ENCODE measurements at regions not wholly inside any gene's neighbourhood (a gene's known extent, or its start where the extent isn't known, plus 50 kb on each side); places are given as distances from the start of the nearest gene placed in this dataset.
"Not testable (repeated sequence)": the region's sequence is repeated elsewhere in the genome, so short reads cannot be mapped to it uniquely, and the experiment has no call there.

GRCh38 chr10:43994539-43994938 is 345.9 kb upstream of the ZNF32 start:
- no peak overlapping the region for H3K4me3 ChIP-seq (ENCODE audit: low read depth, low read length)
- H3K9me3 ChIP-seq (ENCODE audit: control insufficient read depth, insufficient read depth, low read depth, low read length) = peaks cover 27% of the 10 kb centered on the region
- no peak overlapping the region for H3K9ac ChIP-seq (ENCODE audit: low read length)
- no peak overlapping the region for H3K27ac ChIP-seq (ENCODE audit: low read depth, low read length)
- no peaks in the 10 kb centered on the region for H3K36me3 ChIP-seq (ENCODE audit: control insufficient read depth, insufficient read depth, low read length)
- H3K27me3 ChIP-seq (ENCODE audit: control insufficient read depth, insufficient read depth, low read length) = no peaks in the 10 kb centered on the region
- no peaks in the 10 kb centered on the region for H3K4me1 ChIP-seq (ENCODE audit: control insufficient read depth, insufficient read depth, low read length)

DNA sequence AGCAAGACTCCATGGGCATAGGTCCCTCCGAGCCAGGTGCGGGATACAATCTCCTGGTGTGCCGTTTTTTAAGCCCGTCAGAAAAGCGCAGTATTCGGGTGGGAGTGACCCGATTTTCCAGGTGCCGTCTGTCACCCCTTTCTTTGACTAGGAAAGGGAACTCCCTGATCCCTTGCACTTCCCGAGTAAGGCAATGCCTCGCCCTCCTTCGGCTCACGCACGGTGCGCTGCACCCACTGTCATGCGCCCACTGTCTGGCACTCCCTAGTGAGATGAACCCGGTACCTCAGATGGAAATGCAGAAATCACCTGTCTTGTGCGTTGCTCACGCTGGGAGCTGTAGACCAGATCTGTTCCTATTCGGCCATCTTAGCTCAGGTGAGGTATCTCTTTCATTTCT is 344.1 kb upstream of the ZNF32 start:
- not testable (repeated sequence) for H3K36me3 ChIP-seq (ENCODE audit: control insufficient read depth, insufficient read depth, low read length); H3K4me3 ChIP-seq (ENCODE audit: low read depth, low read length); H3K27ac ChIP-seq (ENCODE audit: low read depth, low read length); H3K9ac ChIP-seq (ENCODE audit: low read length); H3K4me1 ChIP-seq (ENCODE audit: control insufficient read depth, insufficient read depth, low read length); H3K27me3 ChIP-seq (ENCODE audit: control insufficient read depth, insufficient read depth, low read length)
- H3K9me3 ChIP-seq (ENCODE audit: control insufficient read depth, insufficient read depth, low read depth, low read length) = peaks cover 30% of the 10 kb centered on the region

GRCh38 chr10:43986374-43986773 is 337.7 kb upstream of the ZNF32 start:
- Histone ChIP-seq H3K27me3 (ENCODE audit: control insufficient read depth, insufficient read depth, low read length) (no peaks in the 10 kb centered on the region), H3K4me1 (ENCODE audit: control insufficient read depth, insufficient read depth, low read length) (no peaks in the 10 kb centered on the region), H3K9ac (ENCODE audit: low read length) (no peak overlapping the region), H3K9me3 (ENCODE audit: control insufficient read depth, insufficient read depth, low read depth, low read length) (peaks cover 13% of the 10 kb centered on the region), H3K27ac (ENCODE audit: low read depth, low read length) (no peak overlapping the region), H3K36me3 (ENCODE audit: control insufficient read depth, insufficient read depth, low read length) (no peaks in the 10 kb centered on the region), H3K4me3 (ENCODE audit: low read depth, low read length) (no peak overlapping the region)

DNA sequence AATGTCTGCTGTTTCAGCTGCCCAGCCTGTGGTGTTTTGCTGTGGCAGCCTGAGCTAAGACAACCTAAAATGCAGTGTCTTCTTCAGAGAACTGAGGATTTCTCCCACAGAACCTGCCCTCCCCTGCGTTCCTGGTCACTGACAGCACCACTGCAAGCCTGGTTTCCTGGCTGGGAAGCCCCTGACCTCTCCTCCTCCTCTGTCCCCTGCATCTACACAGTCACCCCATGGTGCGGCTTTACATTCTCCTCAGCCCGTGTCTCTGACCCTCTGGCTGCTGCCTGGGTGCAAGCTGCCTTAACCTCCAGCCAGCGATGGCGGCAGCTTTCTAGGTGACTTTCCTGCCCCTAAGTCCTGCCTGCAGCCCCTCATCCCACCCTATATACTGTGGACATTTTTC is 337.3 kb upstream of the ZNF32 start:
- Histone ChIP-seq H3K27ac (ENCODE audit: low read depth, low read length) (no peak overlapping the region), H3K4me1 (ENCODE audit: control insufficient read depth, insufficient read depth, low read length) (no peaks in the 10 kb centered on the region), H3K27me3 (ENCODE audit: control insufficient read depth, insufficient read depth, low read length) (no peaks in the 10 kb centered on the region), H3K36me3 (ENCODE audit: control insufficient read depth, insufficient read depth, low read length) (no peaks in the 10 kb centered on the region), H3K9ac (ENCODE audit: low read length) (no peak overlapping the region), H3K9me3 (ENCODE audit: control insufficient read depth, insufficient read depth, low read depth, low read length) (peaks cover 13% of the 10 kb centered on the region), H3K4me3 (ENCODE audit: low read depth, low read length) (no peak overlapping the region)

GRCh38 chr10:43983856-43984271 is 335.2 kb upstream of the ZNF32 start:
- Histone ChIP-seq H3K36me3 (ENCODE audit: control insufficient read depth, insufficient read depth, low read length) (no peaks in the 10 kb centered on the region), H3K9ac (ENCODE audit: low read length) (no peak overlapping the region), H3K27ac (ENCODE audit: low read depth, low read length) (no peak overlapping the region), H3K9me3 (ENCODE audit: control insufficient read depth, insufficient read depth, low read depth, low read length) (peaks cover 11% of the 10 kb centered on the region), H3K4me3 (ENCODE audit: low read depth, low read length) (no peak overlapping the region), H3K4me1 (ENCODE audit: control insufficient read depth, insufficient read depth, low read length) (peaks cover 3% of the 10 kb centered on the region; the same call in 1 of the 2 replicates), H3K27me3 (ENCODE audit: control insufficient read depth, insufficient read depth, low read length) (no peaks in the 10 kb centered on the region)

DNA sequence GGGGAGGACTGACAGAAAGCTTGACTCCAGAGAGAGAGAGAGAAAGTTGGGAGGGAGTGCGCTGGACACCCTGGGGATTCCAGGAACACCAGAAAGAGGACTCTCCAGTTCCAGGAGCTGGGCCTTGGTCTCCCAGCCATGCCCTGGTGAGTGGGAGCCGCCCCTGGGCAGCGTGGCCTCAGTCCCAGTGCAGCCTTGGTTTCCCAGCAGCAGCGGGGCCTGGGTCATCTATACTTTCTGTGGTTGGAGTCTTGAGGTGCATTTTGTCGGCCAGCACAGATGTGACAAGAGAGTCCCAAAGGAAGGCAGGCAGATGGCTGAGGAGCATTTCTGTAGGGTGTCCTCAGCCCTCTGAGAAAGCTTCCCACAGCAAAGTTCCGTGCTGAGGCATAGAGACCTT is 334.7 kb upstream of the ZNF32 start:
- H3K27me3 ChIP-seq (ENCODE audit: control insufficient read depth, insufficient read depth, low read length) = no peaks in the 10 kb centered on the region

DNA sequence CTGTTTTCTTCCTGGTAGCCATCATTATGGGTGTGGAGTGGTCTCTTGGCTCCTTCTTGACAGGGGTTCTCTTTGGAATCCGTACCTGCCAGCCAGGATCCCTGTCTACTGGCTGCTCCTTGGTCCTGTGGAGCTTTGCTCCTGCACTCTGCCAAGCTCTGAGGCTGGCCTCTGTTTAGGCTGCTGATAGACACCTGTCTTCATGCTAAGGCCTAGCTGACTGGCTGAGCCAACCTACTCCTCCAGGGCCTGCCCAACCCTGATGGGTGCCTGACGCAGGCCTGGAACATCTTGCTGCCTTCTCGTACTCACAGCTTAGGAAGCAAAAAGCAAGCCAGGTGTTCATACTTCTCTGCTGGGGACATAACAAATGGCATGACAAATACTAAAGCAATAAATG is 333.6 kb upstream of the ZNF32 start:
- no peaks in the 10 kb centered on the region for H3K36me3 ChIP-seq (ENCODE audit: control insufficient read depth, insufficient read depth, low read length)
- H3K4me3 ChIP-seq (ENCODE audit: low read depth, low read length) = no peak overlapping the region

More for the DNA sequence above, 334.7 kb upstream of the ZNF32 start:
- peaks cover 3% of the 10 kb centered on the region; the same call in 1 of the 2 replicates for H3K4me1 ChIP-seq (ENCODE audit: control insufficient read depth, insufficient read depth, low read length)
- no peaks in the 10 kb centered on the region for H3K36me3 ChIP-seq (ENCODE audit: control insufficient read depth, insufficient read depth, low read length)
- peaks cover 9% of the 10 kb centered on the region for H3K9me3 ChIP-seq (ENCODE audit: control insufficient read depth, insufficient read depth, low read depth, low read length)
- H3K4me3 ChIP-seq (ENCODE audit: low read depth, low read length) = no peak overlapping the region
- no peak overlapping the region for H3K27ac ChIP-seq (ENCODE audit: low read depth, low read length)
- no peak overlapping the region for H3K9ac ChIP-seq (ENCODE audit: low read length)

GRCh38 chr10:43981696-43982095 is 333.0 kb upstream of the ZNF32 start:
- Histone ChIP-seq H3K9ac (ENCODE audit: low read length) (no peak overlapping the region), H3K27me3 (ENCODE audit: control insufficient read depth, insufficient read depth, low read length) (no peaks in the 10 kb centered on the region), H3K36me3 (ENCODE audit: control insufficient read depth, insufficient read depth, low read length) (no peaks in the 10 kb centered on the region), H3K27ac (ENCODE audit: low read depth, low read length) (no peak overlapping the region), H3K4me3 (ENCODE audit: low read depth, low read length) (no peak overlapping the region), H3K9me3 (ENCODE audit: control insufficient read depth, insufficient read depth, low read depth, low read length) (0 out of 2 replicates have a peak, but pooled peaks cover 2% of the 10 kb centered on the region), H3K4me1 (ENCODE audit: control insufficient read depth, insufficient read depth, low read length) (peaks cover 3% of the 10 kb centered on the region; the same call in 1 of the 2 replicates)

More for the DNA sequence above, 333.6 kb upstream of the ZNF32 start:
- peaks cover 7% of the 10 kb centered on the region for H3K9me3 ChIP-seq (ENCODE audit: control insufficient read depth, insufficient read depth, low read depth, low read length)
- no peak overlapping the region for H3K27ac ChIP-seq (ENCODE audit: low read depth, low read length)
- H3K4me1 ChIP-seq (ENCODE audit: control insufficient read depth, insufficient read depth, low read length) = peaks cover 3% of the 10 kb centered on the region; the same call in 1 of the 2 replicates
- H3K9ac ChIP-seq (ENCODE audit: low read length) = no peak overlapping the region
- H3K27me3 ChIP-seq (ENCODE audit: control insufficient read depth, insufficient read depth, low read length) = no peaks in the 10 kb centered on the region

DNA sequence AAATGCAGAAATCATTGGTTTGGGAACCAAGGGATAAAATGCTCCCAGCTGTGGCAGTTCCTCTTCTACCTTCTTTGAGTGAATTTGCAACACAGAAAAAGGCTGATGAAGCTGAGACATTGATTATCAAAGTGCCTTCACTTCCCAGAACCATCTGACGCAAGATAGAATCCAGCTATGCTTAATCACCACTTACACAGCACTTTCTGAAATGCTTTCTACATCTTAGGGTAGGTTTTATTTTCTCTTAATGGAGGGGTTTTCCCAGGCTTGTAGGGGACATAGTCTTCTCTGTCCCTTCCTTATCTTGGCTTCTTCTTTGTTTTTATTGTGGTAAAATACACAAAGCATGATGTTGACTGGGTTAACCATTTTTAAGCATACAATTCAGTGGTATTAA is 332.6 kb upstream of the ZNF32 start:
- Histone ChIP-seq H3K4me3 (ENCODE audit: low read depth, low read length) (no peak overlapping the region), H3K36me3 (ENCODE audit: control insufficient read depth, insufficient read depth, low read length) (no peaks in the 10 kb centered on the region), H3K4me1 (ENCODE audit: control insufficient read depth, insufficient read depth, low read length) (peaks cover 3% of the 10 kb centered on the region; the same call in 1 of the 2 replicates), H3K9me3 (ENCODE audit: control insufficient read depth, insufficient read depth, low read depth, low read length) (0 out of 2 replicates have a peak, but pooled peaks cover 2% of the 10 kb centered on the region), H3K27ac (ENCODE audit: low read depth, low read length) (no peak overlapping the region), H3K9ac (ENCODE audit: low read length) (no peak overlapping the region), H3K27me3 (ENCODE audit: control insufficient read depth, insufficient read depth, low read length) (no peaks in the 10 kb centered on the region)

GRCh38 chr10:43980715-43981114 is 332.0 kb upstream of the ZNF32 start:
- Histone ChIP-seq H3K4me1 (ENCODE audit: control insufficient read depth, insufficient read depth, low read length) (peaks cover 3% of the 10 kb centered on the region; the same call in 1 of the 2 replicates), H3K27ac (ENCODE audit: low read depth, low read length) (no peak overlapping the region), H3K4me3 (ENCODE audit: low read depth, low read length) (no peak overlapping the region), H3K36me3 (ENCODE audit: control insufficient read depth, insufficient read depth, low read length) (no peaks in the 10 kb centered on the region), H3K9ac (ENCODE audit: low read length) (no peak overlapping the region), H3K9me3 (ENCODE audit: control insufficient read depth, insufficient read depth, low read depth, low read length) (0 out of 2 replicates have a peak, but pooled peaks cover under 1% of the 10 kb centered on the region), H3K27me3 (ENCODE audit: control insufficient read depth, insufficient read depth, low read length) (no peaks in the 10 kb centered on the region)

DNA sequence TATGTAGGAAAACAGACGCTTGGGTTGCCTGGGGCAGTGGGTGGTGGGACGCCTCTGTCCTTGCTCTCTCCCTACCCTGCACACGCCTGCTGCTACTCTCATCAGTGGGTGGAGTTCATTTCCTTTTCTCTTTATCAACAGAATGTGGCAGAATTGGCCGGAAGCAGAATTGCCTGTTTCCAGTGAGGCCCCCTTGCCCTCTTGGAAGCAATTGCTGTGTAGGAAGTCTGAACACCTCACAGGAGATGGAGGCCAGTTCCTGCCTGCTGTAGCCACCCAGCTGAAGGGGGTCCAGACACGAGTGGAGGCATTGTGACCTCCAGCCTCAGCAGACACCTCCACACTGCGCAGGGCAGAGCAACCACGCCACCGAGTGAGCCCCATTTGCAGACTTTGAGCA is 331.6 kb upstream of the ZNF32 start:
- Histone ChIP-seq H3K36me3 (ENCODE audit: control insufficient read depth, insufficient read depth, low read length) (no peaks in the 10 kb centered on the region), H3K27me3 (ENCODE audit: control insufficient read depth, insufficient read depth, low read length) (no peaks in the 10 kb centered on the region), H3K4me3 (ENCODE audit: low read depth, low read length) (no peak overlapping the region), H3K9me3 (ENCODE audit: control insufficient read depth, insufficient read depth, low read depth, low read length) (no peaks in the 10 kb centered on the region), H3K9ac (ENCODE audit: low read length) (no peak overlapping the region), H3K27ac (ENCODE audit: low read depth, low read length) (no peak overlapping the region), H3K4me1 (ENCODE audit: control insufficient read depth, insufficient read depth, low read length) (peaks cover 3% of the 10 kb centered on the region; the same call in 1 of the 2 replicates)

DNA sequence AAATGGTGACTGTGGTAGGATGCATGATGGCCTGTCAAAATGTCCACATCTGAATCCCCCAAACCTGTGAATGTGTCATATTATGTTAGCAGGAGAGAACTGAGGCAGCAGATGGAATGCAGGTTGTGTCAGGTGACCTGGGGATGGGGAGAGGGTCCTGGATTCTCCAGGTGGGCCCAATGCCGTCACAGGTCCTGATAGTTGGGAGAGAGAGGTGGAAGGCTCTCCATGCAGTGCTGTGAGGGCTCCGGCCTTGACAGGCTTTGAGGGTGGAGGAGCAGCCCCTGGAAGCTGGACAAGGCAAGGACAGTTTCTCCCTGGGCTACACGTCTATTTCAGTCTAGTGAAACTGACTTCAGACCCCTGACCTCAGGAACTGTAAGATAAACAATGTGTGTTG is 330.9 kb upstream of the ZNF32 start:
- Histone ChIP-seq H3K4me1 (ENCODE audit: control insufficient read depth, insufficient read depth, low read length) (peaks cover 3% of the 10 kb centered on the region; the same call in 1 of the 2 replicates), H3K9ac (ENCODE audit: low read length) (no peak overlapping the region), H3K36me3 (ENCODE audit: control insufficient read depth, insufficient read depth, low read length) (no peaks in the 10 kb centered on the region), H3K4me3 (ENCODE audit: low read depth, low read length) (no peak overlapping the region), H3K27ac (ENCODE audit: low read depth, low read length) (no peak overlapping the region), H3K27me3 (ENCODE audit: control insufficient read depth, insufficient read depth, low read length) (no peaks in the 10 kb centered on the region), H3K9me3 (ENCODE audit: control insufficient read depth, insufficient read depth, low read depth, low read length) (no peaks in the 10 kb centered on the region)

Data from HUES6 (cell line).